Lung (tissue), 11 donors: ENCODE measurements at regions not wholly inside any gene's neighbourhood (a gene's known extent, or its start where the extent isn't known, plus 50 kb on each side); places are given as distances from the start of the nearest gene placed in this dataset.

ENCODE experiments used
- ATAC-seq: fragments of 200-7000 bp; cut with Tn5 transposase; one replicate; pipeline ENCODE4 v1.9.1; 2020; ENCODE audit warnings: moderate number of reproducible peaks; ENCODE audit not compliant: insufficient read depth, low FRiP score
- DNase-seq, 3 donors: peaks; one replicate each; pipeline ENCODE4 v3.0.0-alpha.2; 2013 to 2017
- H3K27ac ChIP-seq, 2 donors: one replicate each; pipeline ENCODE4 v1.5.1; 2013; ENCODE audit warnings: mild to moderate bottlenecking in 2 of 2, moderate library complexity in 2 of 2, control low read depth in 1 of 2, inconsistent platforms in 1 of 2, low read depth in 1 of 2, low read length in 1 of 2
- H3K27me3 ChIP-seq, 3 donors: one replicate each; pipeline ENCODE4 v1.5.1; 2013; ENCODE audit warnings: low read length in 2 of 3; ENCODE audit not compliant: control insufficient read depth in 3 of 3, insufficient read depth in 3 of 3
- H3K36me3 ChIP-seq, 4 donors: one replicate each; pipeline ENCODE4 v1.5.1; 2013; ENCODE audit warnings: low read length in 4 of 4, mild to moderate bottlenecking in 1 of 4, moderate library complexity in 1 of 4; ENCODE audit not compliant: control insufficient read depth in 4 of 4, insufficient read depth in 4 of 4
- H3K4me1 ChIP-seq, 5 donors: one replicate each; pipeline ENCODE4 v1.5.1; 2013; ENCODE audit warnings: low read length in 5 of 5, mild to moderate bottlenecking in 2 of 5, moderate library complexity in 1 of 5; ENCODE audit not compliant: control insufficient read depth in 5 of 5, insufficient read depth in 5 of 5
- H3K4me3 ChIP-seq: one replicate; pipeline ENCODE4 v1.5.1; 2013; ENCODE audit warnings: mild to moderate bottlenecking, control low read depth, moderate library complexity
- H3K9ac ChIP-seq, 2 donors: one replicate each; pipeline ENCODE4 v1.5.1; 2013; ENCODE audit warnings: low read length in 2 of 2, control low read depth in 1 of 2; ENCODE audit not compliant: insufficient read depth in 1 of 2
- H3K9me3 ChIP-seq, 4 donors: one replicate each; pipeline ENCODE4 v1.5.1; 2013; ENCODE audit warnings: low read length in 3 of 4, mild to moderate bottlenecking in 1 of 4, moderate library complexity in 1 of 4; ENCODE audit not compliant: control insufficient read depth in 4 of 4, insufficient read depth in 3 of 4
- CTCF ChIP-seq: IDR thresholded peaks from 2 replicates; pipeline ENCODE4 v1.5.1; 2012; ENCODE audit warnings: mild to moderate bottlenecking; ENCODE audit errors: control extremely low read depth, extremely low read depth
- WGBS, 2 donors: extraction: QIAGEN DNeasy Blood & Tissue Kit; methylation state at CpG; one replicate each; pipeline ENCODE4 v1.1.7; 2013; 5-methylcytosine and 5-hydroxymethylcytosine counted together
- donor health status: control.
- donor health status: control.
- donor health status: Bipolar disorder and iron deficiency.
- donor health status: healthy.
- donor health status: DM: yes; HTN: yes; CAD: no.

- DNase-seq: no peak
- WGBS, 2 donors: 85 to 90% methylated on average over 3 of the region's 3 CpGs
- no peak overlapping the region for H3K27ac ChIP-seq
- no peak for ATAC-seq
- no peak overlapping the region for H3K4me3 ChIP-seq
- no peaks in the 10 kb centered on the region for H3K36me3 ChIP-seq
- H3K9ac ChIP-seq: no peak overlapping the region
- no peaks in the 10 kb centered on the region for H3K27me3 ChIP-seq
- peaks cover 0 to 11% (median 5%) of the 10 kb centered on the region in 5 donors for H3K4me1 ChIP-seq
- TF ChIP-seq CTCF: no peak
- H3K9me3 ChIP-seq: peaks cover 0 to 5% (median 2%) of the 10 kb centered on the region in 4 donors
These were observed 552.5 kb downstream of the INSC start for GRCh38 chr11:15667127-15667725.

GRCh38 chr11:15668718-15669117 lies 554.0 kb downstream of the INSC start:
- peaks cover 0 to 17% (median 5%) of the 10 kb centered on the region in 5 donors for H3K4me1 ChIP-seq
- no peaks in the 10 kb centered on the region for H3K36me3 ChIP-seq
- no peak for TF ChIP-seq CTCF
- peaks cover 0 to 5% (median 2%) of the 10 kb centered on the region in 4 donors for H3K9me3 ChIP-seq
- ATAC-seq (no peak), DNase-seq (no peak)
- no peaks in the 10 kb centered on the region for H3K27me3 ChIP-seq
- WGBS, 2 donors: 93 to 96% methylated on average over 3 of the region's 3 CpGs
- H3K9ac ChIP-seq: no peak overlapping the region
- no peak overlapping the region for H3K27ac ChIP-seq
- no peak overlapping the region for H3K4me3 ChIP-seq

GRCh38 chr11:15670520-15671070 lies 555.9 kb downstream of the INSC start:
- ATAC-seq (no peak), DNase-seq (no peak)
- peaks cover 0 to 5% (median 3%) of the 10 kb centered on the region in 4 donors for H3K9me3 ChIP-seq
- no peak overlapping the region for H3K9ac ChIP-seq
- TF ChIP-seq CTCF: no peak
- WGBS, 2 donors: 48 to 56% methylated on average over 12 of the region's 12 CpGs
- no peak overlapping the region for H3K4me3 ChIP-seq
- H3K4me1 ChIP-seq: peaks cover 0 to 15% (median 5%) of the 10 kb centered on the region in 5 donors
- no peak overlapping the region for H3K27ac ChIP-seq
- no peaks in the 10 kb centered on the region for H3K36me3 ChIP-seq
- H3K27me3 ChIP-seq: no peaks in the 10 kb centered on the region
